NCI-H1436 treated with DMSO at 0.1 percent for 48 hours (cell line): ENCODE measurements at regions not wholly inside any gene's neighbourhood (a gene's known extent, or its start where the extent isn't known, plus 50 kb on each side); places are given as distances from the start of the nearest gene placed in this dataset.

Source experiments
- DNase-seq: peaks from one replicate; lab custom pipeline; 2025; lab: John Stamatoyannopoulos, UW

DNA sequence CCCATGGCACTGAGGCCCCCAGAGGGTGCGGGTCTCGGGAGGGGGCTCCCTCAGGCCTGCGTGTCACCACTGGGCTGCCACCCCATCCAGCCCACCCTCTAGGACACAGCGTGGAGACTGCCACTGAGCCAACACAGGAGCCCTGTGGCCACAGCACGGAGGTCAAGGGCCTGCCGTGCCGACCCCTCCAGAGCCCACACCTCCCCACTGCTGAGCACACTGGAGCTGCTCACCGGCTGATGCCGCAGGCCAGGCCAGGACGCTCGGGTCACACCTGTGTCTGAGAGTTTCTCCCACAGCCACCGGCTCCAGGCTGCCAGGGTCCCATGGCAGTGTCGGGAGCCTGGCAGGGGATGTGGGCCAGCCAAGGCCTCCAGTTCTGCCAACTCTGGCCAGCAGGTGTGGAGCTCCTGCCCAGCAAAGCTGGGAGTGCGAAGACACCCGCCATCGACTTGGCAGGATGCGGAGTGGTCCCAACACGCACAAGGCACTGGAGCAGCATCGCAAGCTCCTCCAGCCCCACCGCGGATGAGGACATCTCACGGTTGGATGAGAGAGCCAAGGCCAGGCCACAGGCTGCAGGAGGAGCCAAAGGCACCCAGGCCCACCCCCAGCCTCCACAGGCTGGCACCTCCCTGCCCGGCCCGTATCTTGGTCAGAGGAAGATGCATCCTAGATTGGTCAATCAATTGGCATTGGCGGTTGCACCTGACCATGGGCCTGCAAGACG lies 187.1 kb downstream of the BRD1 start:
- DNase-seq, result no peak

GRCh38 chr22:49639956-49640355 lies 187.7 kb downstream of the BRD1 start:
- no peak for DNase-seq

DNA sequence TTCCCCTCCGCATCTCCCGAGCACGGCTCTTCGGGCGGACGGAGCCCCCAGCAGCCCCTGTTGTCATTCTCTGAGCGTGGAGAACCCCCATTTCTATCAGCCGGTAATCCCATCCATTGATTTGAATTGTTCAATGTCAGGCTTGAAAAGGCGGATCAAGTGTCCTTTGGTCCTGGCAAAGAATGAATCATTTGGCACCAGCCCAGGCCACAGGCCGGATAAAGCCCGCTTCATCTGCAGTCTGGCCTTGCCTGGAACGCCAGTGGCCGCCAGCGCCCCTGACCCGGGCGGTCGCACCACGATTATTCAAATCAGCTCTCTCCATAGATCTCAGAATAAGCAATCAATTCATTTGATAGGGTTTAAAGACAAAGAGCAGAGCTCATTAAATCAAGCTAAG lies 188.9 kb downstream of the BRD1 start:
- DNase-seq, result no peak

GRCh38 chr22:49638001-49638400 lies 189.7 kb downstream of the BRD1 start:
- DNase-seq, result no peak

DNA sequence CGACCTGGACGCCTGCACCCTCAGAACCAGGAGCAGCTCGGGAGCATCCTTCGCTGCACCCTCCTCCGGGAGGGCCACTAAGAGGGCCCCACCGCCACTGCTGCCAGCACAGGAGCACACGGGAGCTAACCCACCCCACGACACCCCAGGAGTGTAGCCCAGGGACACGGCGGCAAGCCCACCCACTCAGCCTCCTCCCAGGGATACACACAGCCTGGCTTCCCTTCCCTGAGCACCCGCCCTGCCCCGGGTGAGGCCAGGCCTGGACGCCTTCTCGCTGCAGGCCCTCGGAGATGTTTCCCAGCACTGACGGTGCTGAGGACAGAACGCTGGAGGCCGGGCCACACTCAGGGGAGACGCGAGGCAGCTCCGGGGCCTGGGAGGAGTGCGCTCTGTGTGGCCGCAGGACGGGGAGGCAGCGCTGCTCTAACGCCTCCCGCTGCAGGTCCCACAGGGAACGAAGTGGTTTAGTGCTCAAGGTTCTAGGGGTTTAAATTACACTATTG lies 190.4 kb downstream of the BRD1 start:
- no peak for DNase-seq

GRCh38 chr22:49636649-49637048 lies 191.0 kb downstream of the BRD1 start:
- DNase-seq, result no peak

GRCh38 chr22:49636214-49636613 lies 191.5 kb downstream of the BRD1 start:
- no peak for DNase-seq

DNA sequence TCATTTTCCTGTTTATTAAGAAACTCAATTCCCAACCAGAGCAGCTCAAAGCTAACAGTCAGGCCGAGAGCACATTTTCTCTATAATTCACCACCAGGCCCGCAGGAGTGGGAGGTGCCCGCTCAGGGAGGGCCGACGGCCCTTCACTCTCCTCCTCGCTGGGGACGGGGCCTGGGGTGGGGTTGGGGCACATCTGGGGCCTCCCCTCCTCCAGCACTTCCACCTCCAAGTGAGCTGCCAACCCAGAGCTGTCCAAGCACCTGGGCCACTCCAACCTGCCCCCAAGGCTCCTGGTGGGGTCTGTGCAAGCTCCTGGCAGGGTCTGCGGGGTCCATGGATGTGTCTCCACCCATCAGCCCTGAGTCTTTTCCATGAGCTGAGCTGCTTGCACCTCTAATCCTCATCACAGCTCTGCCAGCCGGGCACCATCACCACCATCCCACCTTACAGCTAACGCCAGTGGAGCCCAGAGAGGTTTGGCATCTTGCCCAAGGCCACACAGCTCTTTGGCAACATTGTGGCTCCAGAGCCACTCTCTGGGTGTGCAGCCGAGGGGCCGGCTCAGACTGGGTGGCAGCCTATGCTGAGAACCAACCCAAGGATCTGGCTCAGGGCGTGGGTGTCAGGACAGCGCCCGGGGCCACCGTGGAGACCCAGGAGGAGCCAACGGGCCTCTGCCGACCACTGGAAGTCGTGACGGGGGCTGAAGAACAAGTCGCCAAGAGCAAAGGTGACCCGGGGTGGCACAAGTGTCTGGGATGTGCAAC lies 193.5 kb downstream of the BRD1 start:
- no peak for DNase-seq

GRCh38 chr22:49633010-49633324 lies 194.7 kb downstream of the BRD1 start:
- no peak for DNase-seq

DNA sequence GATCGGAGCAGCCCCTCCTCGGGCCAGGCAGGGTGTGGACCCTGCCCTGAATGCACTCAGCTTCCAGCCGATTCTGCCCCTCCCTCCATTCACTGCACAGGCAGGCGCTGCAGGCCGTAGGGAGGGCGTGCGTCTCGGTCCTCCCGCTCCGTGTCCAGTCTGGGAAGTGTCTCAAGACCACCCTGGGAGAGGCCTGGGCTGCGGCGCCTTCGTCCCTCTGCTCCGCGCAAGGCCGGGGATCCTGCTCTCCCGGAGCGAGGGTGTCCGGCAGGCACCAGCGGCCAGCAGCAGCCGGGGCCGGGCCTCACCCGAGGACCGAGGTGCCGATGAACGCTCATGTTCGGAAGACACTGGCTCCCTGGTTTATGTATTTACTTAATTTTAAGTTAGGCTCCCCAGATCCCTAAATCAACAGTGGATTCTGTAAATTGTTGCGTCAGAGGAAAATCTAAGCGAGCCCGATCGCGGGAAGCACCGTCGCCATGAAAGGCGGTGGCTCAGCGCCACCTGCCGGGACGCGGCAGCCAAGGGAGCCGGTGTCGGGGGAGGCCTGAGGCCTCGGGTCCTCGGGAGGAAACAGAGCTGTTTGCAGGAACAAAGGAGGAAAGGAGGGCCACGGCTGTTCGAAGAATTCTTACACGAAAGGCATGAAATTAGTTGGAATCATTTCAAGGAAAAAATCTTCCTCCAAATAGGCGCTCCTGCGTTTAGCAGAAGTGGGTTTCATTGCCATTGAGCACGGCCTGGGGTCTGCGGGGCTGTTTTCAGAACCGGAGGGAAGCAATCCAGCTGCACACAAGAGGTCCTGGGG lies 195.3 kb downstream of the BRD1 start:
- DNase-seq, result no peak

- no peak for DNase-seq
Measured at GRCh38 chr22:49630448-49630946, 197.2 kb downstream of the BRD1 start.

- DNase-seq, result no peak
Measured at GRCh38 chr22:49629586-49630447, 197.9 kb downstream of the BRD1 start.

GRCh38 chr22:49629261-49629570 lies 198.5 kb downstream of the BRD1 start:
- DNase-seq, result no peak

- no peak for DNase-seq
Measured at GRCh38 chr22:49628391-49629260, 199.0 kb downstream of the BRD1 start.

DNA sequence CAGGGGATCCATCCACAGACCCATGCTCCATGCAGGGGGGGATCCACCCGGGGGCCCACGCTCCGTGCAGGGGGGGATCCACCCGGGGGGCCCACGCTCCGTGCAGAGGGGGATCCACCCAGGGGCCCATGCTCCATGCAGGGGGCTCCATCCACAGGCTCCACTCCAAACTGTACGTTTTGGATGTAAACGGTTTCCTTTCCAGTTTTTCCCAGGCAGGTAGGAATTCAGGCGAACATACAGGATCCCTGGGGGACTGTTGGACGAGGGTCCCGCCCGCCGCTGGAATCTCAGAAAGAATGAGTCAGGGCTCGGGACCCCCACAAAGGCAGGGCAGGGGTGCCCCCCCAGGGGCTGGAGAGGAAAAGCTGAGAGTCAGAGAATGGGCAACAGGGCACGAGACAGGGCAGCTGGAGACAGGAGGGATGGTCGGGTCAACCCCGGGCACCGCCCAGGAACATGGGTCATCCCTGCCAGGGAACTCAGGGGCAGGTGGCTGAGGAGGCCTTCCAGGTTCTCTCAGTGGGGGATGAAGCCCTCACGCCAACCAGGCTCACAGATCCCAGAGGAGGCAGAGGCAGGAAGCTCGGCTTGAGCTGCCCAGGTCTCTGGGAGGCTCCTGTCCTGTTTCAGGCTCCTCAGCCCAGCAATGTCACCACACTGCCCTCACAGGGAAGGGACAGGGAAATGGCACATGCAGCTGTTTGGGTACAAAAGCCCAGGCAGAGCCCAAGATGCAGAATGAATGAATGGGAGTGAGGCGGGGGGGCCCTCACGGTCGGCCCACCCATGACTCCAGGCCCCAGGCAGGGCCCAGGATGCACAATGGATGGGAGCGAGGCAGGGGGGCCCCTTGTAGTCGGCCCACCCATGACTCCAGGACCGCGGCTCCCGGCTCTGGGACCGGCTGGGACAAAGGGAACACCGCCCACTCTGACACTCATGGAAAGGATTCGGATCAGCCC lies 200.2 kb downstream of the BRD1 start:
- DNase-seq, result no peak

DNA sequence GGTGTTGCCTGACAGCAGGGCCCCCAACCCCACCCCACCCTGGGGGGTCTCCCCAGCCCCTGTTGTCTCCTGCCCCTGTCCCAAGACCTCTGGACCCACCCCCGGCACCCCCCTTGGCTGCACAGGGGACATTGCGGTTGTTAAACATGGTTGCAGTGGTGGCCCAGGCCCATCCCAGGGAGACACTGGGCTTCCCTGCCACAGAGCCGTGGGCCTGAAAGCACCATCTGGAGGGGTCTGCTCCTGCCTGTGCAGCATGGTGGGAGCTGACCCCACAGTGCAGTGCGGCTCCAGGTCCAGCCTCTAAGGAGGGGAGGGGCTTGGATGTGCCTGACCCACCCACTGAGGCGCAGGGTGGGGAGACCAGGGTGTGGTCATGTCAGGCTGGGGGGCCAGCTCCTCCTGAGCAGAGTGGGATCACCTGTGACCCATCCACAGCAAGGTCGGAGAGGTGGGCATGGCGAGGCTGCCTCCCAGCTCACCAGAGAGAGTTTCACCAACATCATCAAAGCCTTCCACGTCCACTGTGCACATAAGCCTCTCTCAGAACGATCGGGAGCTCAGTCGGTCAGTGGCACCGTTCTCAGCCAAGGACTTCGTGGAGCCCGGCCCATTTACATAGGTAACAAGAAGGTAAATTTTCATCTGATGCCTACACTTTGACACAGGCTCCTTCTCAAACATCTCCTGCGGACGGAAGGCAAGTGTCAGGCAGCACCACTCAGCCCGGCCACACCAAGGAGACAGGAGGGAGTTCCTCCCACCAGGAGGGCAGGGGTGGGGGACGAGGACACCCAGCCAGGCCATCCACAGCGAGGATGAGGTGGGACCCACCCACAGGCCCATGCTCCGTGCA lies 201.1 kb downstream of the BRD1 start:
- DNase-seq, result no peak

GRCh38 chr22:49624421-49625177 lies 203.1 kb downstream of the BRD1 start:
- no peak for DNase-seq

- no peak for DNase-seq
Measured at GRCh38 chr22:49623715-49624114, 204.0 kb downstream of the BRD1 start.
